Globus pallidus (tissue), 1 donor: ENCODE measurements at regions not wholly inside any gene's neighbourhood (a gene's known extent, or its start where the extent isn't known, plus 50 kb on each side); places are given as distances from the start of the nearest gene placed in this dataset.

ENCODE experiments used
- DNase-seq: peaks from one replicate; pipeline ENCODE4 v3.0.0-alpha.2; 2015; ENCODE audit warnings: low spot score

- no peak for DNase-seq
Measured at GRCh38 chr15:62697636-62698035, 344.9 kb upstream of the TPM1 start.

DNA sequence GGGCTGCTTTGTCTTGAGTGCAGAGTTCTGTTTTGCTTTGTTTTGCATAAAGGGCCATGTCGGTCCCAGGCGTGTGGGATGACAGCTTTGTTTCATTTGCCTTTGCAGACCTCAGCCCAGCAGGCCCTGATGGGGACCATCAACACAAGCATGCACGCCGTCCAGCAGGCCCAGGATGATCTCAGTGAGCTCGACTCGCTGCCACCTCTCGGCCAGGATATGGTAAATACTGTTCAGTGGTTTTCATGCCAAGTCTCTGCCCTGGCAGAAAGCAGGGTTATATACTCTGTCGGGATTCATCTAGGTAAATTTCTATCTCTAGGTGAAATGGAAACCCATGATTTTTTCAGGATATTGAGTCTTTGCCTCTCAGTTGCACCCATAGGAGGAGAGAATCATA, 343.9 kb upstream of the TPM1 start:
- no peak for DNase-seq

GRCh38 chr15:62706317-62706716, 336.2 kb upstream of the TPM1 start:
- DNase-seq: peak; percentile 3

DNA sequence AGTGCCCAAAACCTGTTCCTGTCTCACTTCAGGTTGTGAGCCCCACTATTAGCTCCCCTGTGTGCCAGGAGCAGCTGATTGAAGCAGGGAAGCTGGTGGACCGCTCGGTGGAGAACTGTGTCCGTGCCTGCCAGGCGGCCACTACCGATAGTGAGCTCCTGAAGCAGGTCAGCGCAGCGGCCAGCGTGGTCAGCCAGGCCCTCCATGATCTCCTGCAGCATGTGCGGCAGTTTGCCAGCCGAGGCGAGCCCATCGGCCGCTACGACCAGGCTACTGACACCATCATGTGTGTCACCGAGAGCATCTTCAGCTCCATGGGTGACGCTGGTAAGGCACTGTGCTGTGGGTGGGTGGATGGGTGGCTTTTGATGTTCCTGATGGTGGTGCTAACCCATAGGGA, 334.1 kb upstream of the TPM1 start:
- no peak for DNase-seq

GRCh38 chr15:62709261-62709660, 333.3 kb upstream of the TPM1 start:
- no peak for DNase-seq

- DNase-seq: no peak
Measured at GRCh38 chr15:62711691-62712454, 330.7 kb upstream of the TPM1 start.

GRCh38 chr15:62712455-62712839, 330.1 kb upstream of the TPM1 start:
- no peak for DNase-seq

GRCh38 chr15:62715946-62716345, 326.6 kb upstream of the TPM1 start:
- DNase-seq: no peak

GRCh38 chr15:62717496-62717895, 325.1 kb upstream of the TPM1 start:
- no peak for DNase-seq

- no peak for DNase-seq
Measured at GRCh38 chr15:62719316-62719715, 323.2 kb upstream of the TPM1 start.

- DNase-seq: no peak
Measured at GRCh38 chr15:62722237-62722636, 320.3 kb upstream of the TPM1 start.

GRCh38 chr15:62726461-62726860, 316.1 kb upstream of the TPM1 start:
- no peak for DNase-seq

- no peak for DNase-seq
Measured at GRCh38 chr15:62727501-62727900, 315.0 kb upstream of the TPM1 start.

DNA sequence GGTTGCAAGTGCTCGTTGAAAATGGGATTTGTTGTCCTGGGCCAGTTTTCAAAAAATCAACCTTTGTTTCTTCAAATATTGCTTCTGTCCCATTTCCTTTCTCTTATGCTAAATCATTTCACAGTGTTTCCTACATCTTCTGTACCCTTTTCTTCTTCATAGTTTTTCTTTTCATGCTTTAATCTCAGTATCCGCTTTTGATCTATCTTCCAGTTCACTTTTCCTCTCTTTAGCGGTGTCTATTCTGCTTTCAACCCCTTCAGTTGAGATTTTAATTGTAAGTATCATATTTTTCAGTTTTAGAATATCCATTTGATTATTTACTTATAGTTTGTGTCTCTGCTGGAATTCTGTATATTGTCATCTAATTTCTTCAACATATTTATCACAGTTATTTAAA, 311.7 kb upstream of the TPM1 start:
- no peak for DNase-seq

DNA sequence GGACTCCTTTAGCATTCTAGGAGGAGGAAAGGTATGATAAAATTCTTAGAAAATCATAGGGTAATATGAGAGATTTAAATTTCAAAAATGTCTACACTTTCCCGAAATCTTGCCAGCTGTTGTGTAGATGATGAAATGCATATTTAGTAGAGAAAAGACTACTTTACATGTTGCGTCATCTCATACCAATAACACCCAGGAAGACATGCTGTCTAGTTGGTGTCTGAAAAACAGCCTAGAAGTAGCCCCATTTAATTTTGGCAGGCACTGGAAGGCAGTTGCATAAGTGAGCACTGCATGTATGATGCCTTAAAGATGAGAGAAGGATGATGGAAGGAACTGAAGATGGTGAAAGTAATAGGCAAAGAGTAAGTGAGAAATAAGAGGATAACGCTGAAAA, 310.5 kb upstream of the TPM1 start:
- DNase-seq: no peak

- no peak for DNase-seq
Measured at GRCh38 chr15:62734706-62735105, 307.8 kb upstream of the TPM1 start.

- DNase-seq: no peak
Measured at GRCh38 chr15:62736756-62737155, 305.8 kb upstream of the TPM1 start.

DNA sequence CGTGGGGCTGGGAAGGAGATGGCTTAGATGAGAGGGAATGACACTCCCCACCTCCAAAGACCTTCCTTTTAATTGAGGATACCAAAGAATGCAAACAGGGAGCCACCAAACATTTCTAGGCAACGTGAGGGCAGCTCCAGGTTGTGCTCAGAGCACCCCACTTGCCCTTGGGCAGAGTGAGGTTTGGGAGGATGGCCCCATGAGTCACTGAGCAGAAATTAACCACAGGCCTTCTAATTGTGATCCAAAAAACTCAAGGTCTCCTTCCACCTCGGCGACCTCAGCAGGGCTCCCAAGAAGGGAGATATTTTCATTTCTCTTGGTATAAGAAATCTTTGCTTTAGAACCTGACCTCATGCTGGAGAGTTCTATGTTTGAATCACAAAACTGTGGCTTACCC, 305.0 kb upstream of the TPM1 start:
- DNase-seq: no peak

- no peak for DNase-seq
Measured at GRCh38 chr15:62739082-62739481, 303.5 kb upstream of the TPM1 start.

- no peak for DNase-seq
Measured at GRCh38 chr15:62739507-62739906, 303.0 kb upstream of the TPM1 start.

GRCh38 chr15:62740141-62741004, 302.2 kb upstream of the TPM1 start:
- DNase-seq: peak; percentile 86

GRCh38 chr15:62741106-62741505, 301.4 kb upstream of the TPM1 start:
- DNase-seq: peak; percentile 35

GRCh38 chr15:62742409-62743171, 300.0 kb upstream of the TPM1 start:
- DNase-seq: peak; percentile 85
